ENCODE measurements at regions not wholly inside any gene's neighbourhood (a gene's known extent, or its start where the extent isn't known, plus 50 kb on each side); places are given as distances from the start of the nearest gene placed in this dataset.
"Not testable (repeated sequence)": the region's sequence is repeated elsewhere in the genome, so short reads cannot be mapped to it uniquely, and the experiment has no call there.

DNA sequence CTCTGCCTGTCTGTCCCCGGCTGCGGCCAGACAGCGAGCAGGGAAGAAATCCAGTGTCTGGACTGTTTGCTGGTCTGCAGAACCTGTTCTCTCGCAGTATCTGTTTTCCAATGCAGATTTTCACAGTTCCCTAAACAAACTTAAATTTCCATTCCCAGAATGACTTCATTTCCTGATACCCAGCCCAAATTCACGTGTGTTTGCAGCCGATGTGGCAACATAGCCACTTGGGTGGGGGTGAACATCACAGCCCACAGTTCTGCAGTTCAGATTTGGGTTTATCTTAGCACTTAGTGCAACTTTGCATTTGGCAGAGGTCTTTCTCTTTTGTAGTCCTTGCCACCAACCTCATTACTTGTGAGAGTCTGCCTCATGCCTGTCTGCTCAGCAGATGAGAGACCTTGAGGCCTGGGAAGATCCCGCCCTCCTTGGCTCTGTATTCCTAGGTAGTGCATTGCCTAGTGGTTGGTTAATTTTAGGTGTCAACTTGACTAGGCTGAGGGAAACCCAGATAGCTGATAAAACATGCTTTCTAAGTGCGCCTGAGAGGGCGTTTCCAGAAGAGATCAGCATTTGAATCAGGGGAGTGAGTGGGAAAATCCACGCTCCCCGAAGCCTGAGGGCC is 122.8 kb upstream of the FAM20C start:
- TF ChIP-seq MAZ (IDR thresholded peaks at IDR 0.05; ENCODE audit: borderline replicate concordance, low read depth, low read length); RFX5 (IDR thresholded peaks at IDR 0.05): not testable (repeated sequence)
